GM21528 (cell line): ENCODE measurements at regions not wholly inside any gene's neighbourhood (a gene's known extent, or its start where the extent isn't known, plus 50 kb on each side); places are given as distances from the start of the nearest gene placed in this dataset.
"Not testable (repeated sequence)": the region's sequence is repeated elsewhere in the genome, so short reads cannot be mapped to it uniquely, and the experiment has no call there.

Source experiments
- ATAC-seq: cut with Tn5 transposase; IDR thresholded peaks from one replicate; pipeline ENCODE4 v1.9.1; 2021; ENCODE audit warnings: mild to moderate bottlenecking, moderate library complexity; ENCODE audit not compliant: unreplicated experiment, low FRiP score

DNA sequence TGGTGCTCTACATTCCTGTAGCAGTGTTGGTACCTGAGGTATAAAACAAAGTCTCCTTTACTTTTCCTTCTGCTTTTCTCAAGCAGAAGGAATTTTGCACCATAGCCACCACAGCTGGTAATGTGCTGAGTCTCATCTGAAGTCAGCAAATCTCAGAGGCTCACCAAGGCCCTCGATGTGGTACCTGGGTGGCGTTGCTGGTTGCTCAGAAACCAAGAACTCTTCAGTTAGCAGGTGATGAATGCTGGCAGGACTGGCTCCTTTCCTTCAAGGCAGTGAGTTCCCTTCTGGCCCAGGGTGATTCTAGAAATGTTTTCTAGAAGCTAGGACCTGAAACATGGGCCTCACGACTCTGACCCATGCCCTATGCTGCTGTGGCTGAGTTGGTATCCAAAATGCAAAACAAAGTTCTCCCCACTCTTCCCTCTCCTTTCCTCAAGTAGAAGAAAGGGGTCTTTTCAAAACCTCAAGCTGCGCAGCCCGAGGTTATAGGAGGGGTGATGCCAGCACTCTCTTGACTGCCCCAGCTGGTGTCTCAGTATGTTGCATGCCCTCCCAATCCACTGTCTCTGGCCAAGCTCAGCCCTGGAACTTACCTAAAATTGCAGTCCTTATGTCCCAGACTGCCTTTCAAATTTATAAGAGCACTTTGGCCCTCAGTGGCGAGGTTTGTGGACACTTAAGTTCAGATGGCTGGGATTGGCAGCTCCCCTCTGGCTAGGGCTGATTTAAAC, 592.3 kb downstream of the FRK start:
- no peak for ATAC-seq

DNA sequence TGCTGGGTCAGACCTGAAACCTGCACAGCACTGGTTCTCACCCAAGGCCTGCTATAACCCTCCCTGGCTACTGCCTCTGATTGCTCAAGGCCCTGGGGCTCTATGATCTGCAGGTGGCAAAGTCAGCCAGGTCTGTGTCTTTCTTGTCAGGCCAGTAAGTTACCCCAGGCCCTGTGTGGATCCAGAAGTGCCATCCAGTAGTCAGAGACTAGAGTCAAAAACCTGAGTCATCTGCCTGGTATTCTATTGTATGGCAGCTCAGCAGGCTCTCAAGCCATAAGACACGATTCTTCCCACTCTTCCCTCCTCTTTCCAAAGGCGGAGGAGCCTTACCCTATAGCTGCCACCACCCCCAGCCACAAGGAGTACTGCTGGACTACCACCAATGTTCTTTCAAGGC, 593.0 kb downstream of the FRK start:
- no peak for ATAC-seq

DNA sequence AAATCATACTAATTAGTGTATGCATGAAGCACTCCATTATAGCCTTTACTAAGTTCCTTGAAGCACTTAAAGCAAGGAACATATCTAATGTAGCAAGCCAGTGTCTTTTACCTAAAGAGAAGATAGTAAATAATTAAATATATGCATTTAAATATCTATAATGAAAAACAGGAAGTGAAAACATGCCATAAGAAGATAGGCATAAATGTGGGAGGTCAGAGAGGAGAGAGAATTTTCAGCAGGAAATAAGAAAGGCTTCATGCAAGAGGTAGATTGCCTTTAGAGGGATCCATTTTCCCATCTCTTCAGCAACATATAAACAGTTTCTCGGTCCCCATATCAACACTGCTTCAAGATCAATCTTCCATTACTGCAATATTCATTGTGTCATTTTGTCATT, 599.8 kb downstream of the FRK start:
- ATAC-seq, result no peak

DNA sequence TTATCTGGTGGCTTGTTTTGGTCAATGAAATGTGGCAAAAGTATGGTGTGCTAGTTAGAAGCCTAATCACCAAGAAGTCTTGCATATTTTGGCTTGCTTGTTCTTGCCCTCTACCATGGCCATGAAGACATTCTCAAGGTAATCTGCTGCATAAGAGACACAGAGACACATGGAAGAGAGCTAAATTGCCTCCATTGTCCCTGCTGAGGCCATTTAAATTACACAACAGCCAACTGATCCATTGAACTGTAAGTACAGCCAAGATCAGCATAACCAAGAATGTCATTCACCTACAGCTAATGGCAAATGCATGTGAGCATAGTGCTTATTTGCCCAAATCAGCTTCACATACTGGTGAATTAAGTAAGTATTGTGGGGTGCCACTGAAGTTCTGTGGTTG, 603.8 kb downstream of the FRK start:
- ATAC-seq, result no peak

DNA sequence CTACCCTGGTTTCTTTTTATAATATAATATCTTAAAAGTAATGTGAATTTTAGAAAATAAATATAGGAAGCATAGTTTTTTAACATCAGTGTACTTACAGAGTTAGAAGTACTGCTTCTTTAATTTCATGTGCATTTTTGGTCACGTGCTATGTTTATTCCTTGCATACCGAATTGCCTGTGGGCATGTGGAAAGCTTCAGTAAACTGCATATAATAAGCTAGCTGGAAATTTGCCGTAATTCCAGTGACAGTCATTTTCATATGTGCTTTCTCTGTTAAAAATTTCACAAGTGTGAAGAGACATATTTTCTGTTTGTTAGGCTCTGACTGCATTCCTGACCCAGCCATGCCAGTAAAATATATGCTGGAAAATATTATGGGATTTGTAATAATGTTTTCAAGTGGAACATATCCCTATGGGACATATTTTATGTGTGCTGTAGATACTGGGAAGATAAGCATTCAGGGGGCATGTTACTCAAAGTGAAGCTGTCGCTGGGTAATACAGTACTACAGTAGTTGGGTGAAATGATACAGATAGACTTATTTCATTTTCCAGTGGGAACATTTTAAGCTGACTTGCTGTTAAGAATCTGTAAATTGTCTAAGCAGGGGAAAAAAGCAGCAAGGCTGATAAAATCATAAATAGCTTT, 616.7 kb downstream of the FRK start:
- no peak for ATAC-seq

DNA sequence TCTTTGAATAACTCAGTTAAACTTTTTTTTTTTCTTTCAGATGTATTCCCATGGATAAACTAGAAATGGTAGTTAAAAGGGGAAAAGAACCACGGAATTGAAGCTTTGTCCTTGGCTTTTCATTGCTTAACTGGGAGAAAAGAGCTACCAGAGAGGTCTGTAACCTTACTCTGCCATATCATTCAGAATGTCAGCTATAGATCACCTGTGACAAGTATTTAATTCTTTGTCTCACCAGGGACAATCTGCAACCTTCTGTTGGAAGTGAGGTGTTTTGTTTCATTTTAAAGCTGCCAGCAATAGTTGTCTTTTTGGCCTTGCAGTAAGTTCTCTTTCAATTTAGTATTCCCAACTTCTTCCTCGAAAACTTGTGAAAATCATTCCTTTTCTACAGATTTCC, 618.4 kb downstream of the FRK start:
- ATAC-seq, result no peak

DNA sequence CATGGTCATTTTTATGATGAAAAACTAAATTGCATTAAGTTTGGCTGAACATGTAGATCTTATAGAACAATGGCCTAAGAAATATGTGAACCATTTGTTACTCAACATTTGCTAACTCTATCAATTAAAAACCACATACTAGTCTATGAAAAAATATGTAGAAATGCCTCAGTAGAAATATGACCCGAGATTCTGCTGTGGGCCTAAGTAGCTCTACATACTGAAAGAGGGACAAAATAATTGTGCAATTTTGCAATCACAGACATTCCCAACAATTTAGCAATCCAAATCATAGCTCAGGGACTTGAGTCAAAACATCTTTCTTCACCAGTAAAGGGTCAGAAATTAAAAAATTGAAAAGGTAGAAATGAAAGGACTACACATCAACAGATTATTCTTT, 619.0 kb downstream of the FRK start:
- ATAC-seq, result no peak

DNA sequence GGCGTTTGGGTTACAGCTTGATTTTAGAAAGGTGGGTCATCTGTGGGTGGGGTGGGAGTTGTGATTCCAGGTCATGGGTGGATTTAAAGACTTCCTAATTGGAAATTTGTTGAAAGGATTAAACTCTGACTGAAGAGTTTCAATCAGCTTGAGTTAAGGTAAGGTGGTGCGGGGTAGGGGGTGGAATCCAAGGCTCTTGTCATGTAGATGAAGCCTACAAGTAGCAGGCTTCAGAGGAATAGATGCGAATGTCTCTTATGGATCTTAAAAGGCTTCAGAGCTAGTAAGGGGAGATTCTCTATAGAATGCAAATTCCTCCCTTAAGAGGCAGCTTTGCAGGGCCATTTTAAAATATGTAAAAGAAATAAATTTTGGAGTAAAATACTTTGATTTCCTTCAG, 645.3 kb downstream of the FRK start:
- no peak for ATAC-seq

DNA sequence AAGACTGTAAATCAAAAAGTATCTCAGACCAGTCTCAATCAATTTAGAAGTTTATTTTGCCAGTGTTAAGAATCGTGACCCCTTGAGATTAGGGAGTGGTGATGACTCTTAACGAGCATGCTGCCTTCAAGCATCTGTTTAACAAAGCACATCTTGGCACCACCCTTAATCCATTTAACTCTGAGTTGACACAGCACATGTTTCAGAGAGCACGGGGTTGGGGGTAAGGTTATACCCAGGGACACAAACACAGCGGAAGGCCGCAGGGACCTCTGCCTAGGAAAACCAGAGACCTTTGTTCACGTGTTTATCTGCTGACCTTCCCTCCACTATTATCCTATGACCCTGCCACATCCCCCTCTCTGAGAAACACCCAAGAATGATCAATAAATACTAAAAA, 645.8 kb downstream of the FRK start:
- ATAC-seq, result not testable (repeated sequence)

DNA sequence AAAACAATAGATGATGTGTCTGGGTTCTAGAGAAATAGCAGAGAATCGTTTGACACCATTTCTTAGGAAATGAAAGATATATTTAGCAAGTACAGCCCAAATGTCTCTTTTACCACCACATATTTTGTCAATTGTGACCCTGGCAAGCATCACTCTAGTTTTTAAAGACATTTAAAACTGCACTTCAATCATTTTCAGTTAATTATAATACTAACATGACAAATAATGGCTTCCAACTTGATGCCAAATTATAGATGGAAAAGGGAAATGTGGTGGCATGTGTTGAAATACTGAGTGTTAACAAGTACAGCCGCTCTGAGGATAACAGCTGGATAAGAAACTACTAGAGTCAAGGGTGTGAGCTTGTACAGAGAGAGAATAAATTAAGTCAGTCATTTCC, 648.9 kb downstream of the FRK start:
- ATAC-seq, result no peak

DNA sequence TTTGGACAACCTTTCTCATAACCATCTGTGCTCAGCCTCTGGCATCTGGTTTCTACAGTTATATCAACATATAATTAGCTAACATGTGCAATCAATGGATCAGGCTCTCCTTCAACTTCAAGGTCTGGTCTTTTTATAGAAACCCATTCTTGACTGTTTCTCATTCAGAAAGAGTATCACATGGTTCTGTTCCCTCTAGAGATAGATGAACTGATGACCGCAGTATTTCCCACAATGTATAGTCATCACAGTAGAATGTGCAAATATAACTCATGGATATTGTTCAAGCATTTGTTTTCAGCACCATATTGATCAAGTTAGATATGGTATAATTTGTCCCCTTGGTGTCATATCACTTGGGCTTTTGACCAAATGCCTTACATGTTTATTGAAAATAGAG, 656.2 kb downstream of the FRK start:
- ATAC-seq, result no peak

DNA sequence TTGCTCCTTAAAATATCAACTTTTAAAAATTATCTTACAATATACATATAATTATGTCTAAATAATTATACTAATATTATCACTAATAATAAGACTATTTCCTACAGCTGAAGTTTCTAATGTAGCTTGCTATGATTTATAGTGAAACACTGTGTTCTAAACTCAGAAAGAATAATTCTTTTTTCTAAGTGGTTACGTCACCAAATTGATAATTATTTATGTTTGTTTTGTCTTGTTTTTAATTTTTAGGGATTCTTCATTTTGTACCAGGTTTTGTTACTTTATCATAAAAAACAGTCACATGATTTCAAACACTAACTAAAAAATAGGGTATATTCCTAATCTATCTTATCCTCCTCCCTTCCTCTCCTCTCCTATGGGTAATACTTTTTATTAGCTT, 662.1 kb downstream of the FRK start:
- ATAC-seq, result no peak

DNA sequence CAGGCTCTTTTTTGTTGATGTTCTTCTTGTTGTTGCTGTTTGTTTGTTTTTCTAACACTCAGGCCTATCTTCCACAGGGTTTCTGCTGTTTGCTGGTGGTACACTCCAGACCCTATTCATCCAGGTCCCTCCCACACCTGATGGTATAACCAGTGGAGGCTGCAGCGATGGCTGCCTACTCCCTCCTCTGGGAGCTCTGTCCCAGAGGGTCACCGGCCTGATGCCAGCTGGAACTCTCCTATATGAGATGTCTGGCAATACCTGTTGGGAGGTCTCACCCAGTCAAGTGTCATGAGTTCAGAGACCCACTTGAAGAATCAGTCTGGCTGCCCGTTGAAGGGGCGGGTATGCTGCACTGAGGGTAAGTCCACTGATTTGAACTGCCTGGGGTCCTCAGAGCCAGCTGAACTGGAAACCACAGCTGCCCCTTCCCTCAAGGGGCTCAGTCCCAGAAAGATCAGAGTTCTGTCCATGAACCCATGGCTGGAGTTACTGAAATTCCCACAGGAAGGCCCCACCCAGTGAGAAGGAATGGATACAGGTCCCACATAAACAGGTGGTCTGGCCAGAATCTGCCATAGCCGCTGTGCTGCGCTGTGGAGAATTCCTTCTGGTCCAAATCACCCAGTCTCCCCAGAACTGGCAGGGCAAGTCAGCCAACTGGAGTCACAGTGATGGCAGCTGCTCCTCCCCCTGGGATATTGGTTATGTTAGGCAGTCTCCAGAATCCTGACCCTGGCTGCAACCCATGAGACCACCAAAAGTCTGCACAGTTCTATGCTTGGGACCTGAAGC, 664.4 kb downstream of the FRK start:
- ATAC-seq, result no peak

DNA sequence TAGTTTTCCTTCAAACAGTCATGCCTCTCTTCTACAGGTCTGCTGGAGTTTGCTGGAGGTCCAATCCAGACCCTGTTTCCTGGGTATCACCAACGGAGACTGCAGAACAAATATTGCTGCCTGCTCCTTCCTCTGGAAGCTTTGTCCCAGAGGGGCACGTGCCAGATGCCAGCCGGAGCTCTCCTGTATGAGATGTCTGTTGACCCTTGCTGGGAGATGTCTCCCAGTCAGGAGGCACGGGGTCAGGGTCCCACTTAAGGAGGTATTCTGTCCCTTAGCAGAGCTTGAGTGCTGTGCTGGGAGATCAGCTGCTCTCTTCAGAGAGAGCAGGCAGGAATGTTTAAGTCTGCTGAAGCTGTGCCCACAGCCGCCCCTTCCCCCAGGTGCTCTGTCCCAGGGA, 666.9 kb downstream of the FRK start:
- ATAC-seq, result no peak

DNA sequence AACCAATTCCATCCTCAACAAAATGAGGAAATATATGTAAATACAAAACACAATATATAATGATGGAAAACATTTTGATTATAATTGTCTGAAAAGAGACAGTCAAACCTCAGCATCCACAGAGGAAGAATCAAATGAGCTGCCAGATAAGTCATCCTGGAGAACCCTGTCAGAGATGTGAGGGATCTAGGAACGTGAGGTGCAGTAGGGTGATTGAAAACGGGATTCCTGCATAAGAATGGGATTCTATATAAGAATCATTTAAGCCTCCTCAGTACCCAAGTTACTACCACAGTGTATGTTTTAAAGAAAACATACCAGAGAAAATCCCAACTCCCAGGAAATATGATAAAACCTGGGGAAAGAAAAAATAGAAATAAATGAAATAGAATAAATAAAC, 690.5 kb downstream of the FRK start:
- ATAC-seq, result no peak

DNA sequence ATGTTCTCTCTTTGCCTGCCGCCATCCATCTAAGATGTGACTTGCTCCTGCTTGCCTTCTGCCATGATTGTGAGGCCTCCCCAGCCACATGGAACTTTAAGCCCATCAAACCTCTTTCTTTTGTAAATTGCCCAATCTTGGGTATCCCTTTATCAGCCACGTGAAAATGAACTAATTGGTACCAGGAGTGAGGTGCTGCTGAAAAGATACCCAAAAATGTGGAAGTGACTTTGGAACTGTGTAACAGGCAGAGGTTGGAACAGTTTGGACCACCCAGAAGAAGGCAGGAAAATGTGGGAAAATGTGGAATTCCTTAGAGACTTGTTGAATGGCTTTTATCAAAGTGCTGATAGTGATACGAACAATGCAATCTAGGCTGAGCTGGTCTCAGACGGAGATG, 694.9 kb downstream of the FRK start:
- no peak for ATAC-seq

DNA sequence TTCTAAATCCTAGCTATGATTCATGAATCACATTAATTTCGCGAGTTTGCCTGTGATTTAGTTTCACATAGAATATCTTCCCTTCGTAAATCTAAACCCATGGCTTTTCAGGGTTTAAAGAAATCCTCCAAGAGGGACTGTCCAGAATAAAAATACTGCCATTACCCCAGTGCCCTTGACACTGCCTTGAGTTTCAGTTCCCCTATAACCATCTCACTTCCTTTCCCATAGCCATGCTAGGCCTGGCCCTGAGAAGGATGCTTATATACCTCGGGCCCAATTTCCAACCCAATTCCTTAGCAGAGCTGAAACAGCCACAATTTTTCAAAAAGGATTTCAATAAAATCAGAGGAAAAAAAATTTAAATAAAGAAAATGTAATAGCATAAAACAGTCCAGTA, 697.3 kb downstream of the FRK start:
- ATAC-seq, result no peak

DNA sequence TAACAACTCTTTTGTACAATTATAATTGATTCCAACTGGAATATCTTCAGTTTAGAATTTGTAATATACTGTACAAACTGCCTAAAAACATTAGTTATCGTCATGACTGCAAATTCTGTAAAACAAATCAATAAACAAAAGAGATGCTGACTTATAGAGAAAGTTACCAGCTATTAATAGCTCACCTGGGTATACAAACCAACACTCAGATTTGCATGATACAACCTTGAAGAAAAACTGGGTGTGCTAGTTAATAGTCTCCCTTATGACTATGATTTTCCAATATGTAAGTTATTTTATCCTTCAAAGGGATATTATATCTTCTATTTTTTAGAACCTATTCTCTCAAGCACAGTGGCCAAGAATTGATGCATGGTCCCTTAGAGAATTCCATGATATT, 698.5 kb downstream of the FRK start:
- ATAC-seq, result no peak

DNA sequence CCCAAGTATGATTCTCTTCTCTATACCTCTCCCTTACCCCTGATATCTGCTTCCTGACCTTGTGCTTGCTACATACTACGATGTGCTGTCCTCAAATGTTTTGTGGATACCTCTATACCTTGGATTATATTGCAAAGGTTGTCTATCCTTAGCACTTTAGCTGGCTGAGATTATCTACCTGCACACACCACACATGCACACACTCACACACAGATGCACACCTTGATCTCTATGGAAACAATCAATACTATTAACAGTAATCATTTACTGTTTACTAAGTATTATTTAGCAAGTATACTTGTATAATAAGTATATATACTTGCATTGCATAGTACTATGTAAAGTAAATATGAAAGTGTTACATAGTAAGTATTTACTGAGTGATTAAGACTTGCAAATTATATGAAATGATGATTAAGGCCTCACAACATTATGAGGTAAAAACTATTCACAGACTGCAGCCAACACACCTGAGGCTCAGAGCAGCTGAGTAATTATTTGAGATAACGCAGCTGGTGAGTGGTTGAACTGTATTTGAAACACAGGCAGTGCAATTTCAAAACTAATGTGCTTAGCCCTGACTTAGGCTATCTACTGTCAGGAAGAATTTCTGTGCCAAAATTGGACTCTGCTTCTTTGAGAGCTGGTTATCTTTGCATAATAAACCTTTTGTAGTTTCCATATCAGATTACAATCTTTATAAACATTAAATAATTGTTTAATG, 699.9 kb downstream of the FRK start:
- no peak for ATAC-seq

DNA sequence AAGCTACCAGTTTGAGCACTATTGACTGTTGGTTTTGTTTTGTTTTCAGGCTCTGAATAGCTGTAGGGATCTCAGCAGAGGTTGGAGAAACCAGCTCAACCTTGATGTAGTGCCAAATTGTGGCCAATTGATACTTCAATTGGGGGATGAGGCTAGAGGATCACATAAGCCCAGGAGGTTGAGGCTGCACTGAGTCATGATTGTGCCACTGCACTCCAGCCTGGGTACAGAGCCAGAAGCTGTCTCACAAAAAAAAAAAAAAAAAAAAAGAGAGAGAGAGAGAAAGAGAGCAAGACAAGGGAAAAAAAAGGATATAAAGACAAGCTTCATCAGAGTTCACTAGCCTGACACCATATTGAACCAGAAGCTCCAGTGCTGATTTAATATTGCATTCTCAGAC, 702.1 kb downstream of the FRK start:
- no peak for ATAC-seq

DNA sequence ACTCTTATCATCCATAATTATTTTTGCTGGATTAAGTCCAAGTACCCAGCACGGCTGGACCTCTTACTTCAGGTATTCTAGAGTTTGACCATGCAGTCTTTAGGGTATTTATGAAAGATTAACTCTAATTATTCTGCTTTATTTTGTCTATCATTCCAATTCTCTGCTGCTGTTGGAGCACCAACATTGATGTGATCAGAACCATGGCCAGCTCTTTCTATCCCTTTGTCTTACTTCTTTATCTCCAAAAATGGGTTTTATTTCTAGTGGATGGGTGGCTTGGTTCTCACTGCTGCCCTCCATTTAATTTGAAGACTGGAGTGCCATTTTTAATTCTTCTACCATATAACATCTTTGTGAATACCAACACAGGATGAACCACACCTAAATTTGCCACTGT, 704.3 kb downstream of the FRK start:
- ATAC-seq, result no peak
